Activated CD4-positive, alpha-beta T cell treated with anti-CD3 and anti-CD28 coated beads, Interleukin-2, amount 10 ng/mL, durations not matched to agents 7 days and 5 days (primary cell): ENCODE measurements at regions not wholly inside any gene's neighbourhood (a gene's known extent, or its start where the extent isn't known, plus 50 kb on each side); places are given as distances from the start of the nearest gene placed in this dataset.

ENCODE experiments used
- CTCF ChIA-PET: fragments of 350-600 bp; sonication (Branson Sonifier 250); formaldehyde crosslinking; loops from one replicate; lab custom pipeline; 2021; ENCODE audit warnings: antibody characterized with exemption; lab: Charles Lee
- POLR2A ChIA-PET: fragments of 350-600 bp; sonication (Branson Sonifier 250); formaldehyde crosslinking; loops from one replicate; lab custom pipeline; 2021; ENCODE audit warnings: antibody characterized with exemption; lab: Charles Lee
- DNase-seq: peaks from one replicate; pipeline ENCODE4 v3.0.0-alpha.2; 2020
- H3K27ac Mint-ChIP-seq: one replicate; pipeline ENCODE4 v1.8.0; 2021; ENCODE audit warnings: mild to moderate bottlenecking, moderate library complexity, mixed read lengths
- H3K27me3 Mint-ChIP-seq: one replicate; pipeline ENCODE4 v1.8.0; 2021; ENCODE audit warnings: mixed read lengths
- H3K36me3 Mint-ChIP-seq: one replicate; pipeline ENCODE4 v1.8.0; 2021; ENCODE audit warnings: low read depth, mixed read lengths
- H3K4me1 Mint-ChIP-seq: one replicate; pipeline ENCODE4 v1.8.0; 2021; ENCODE audit warnings: mixed read lengths
- H3K4me3 Mint-ChIP-seq: one replicate; pipeline ENCODE4 v1.8.0; 2021; ENCODE audit warnings: mild to moderate bottlenecking, moderate library complexity, mixed read lengths
- H3K9me3 Mint-ChIP-seq: one replicate; pipeline ENCODE4 v1.8.0; 2021; ENCODE audit warnings: mixed read lengths

- Mint-ChIP-seq H3K4me3 (no peak overlapping the region), H3K9me3 (no peaks in the 10 kb centered on the region), H3K27me3 (peaks cover 2% of the 10 kb centered on the region), H3K36me3 (no peaks in the 10 kb centered on the region), H3K4me1 (peaks cover 2% of the 10 kb centered on the region), H3K27ac (no peak overlapping the region)
- ChIA-PET POLR2A (no interaction called here), CTCF (no interaction called here)
- no peak for DNase-seq
Observed at GRCh38 chr6:56753811-56754210, 111.1 kb upstream of the DST start.

DNA sequence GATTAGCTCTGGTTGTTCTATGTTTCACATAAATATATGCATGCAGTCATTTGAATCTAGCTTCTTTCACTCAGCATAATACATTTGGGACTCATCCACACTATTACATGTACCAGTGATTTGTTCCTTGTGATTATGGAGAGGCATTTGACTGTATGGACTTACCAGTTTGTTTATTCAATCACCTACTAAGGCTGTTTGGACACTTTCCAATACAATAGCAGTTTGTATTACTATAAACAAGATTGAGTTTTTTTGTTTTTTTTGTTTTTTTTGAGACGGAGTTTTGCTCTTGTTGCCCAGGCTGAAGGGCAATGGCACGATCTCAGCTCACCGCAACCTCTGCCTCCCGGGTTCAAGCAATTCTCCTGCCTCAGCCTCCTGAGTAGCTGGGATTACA, 109.8 kb upstream of the DST start:
- POLR2A ChIA-PET, result no interaction called here
- H3K27me3 Mint-ChIP-seq, result no peaks in the 10 kb centered on the region
- CTCF ChIA-PET, result interaction anchor here (1.2 kb wide), 1 partner anchor 9 kb away, joined by 3 read pairs; no protein-coding TSS in a partner anchor

DNA sequence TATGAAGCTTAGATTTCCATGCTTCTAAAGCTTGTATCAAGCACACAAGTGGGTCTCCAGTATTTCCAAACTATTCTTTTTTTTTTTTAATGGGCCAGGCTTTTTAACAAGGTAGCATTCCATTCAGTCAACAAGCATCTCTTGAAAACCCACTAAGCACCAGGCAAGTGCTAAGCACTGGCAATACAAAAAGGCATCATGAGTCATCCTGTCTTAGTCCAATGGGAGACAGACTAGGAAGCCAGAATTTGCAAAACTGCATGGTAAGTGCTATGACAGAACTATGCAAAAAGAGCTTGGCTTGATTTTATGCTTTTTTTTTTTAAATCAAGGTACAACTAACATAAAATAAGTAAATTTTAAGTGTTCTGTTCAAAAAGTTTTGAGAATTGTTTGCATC, 109.3 kb upstream of the DST start:
- Mint-ChIP-seq H3K4me1 (peaks cover 2% of the 10 kb centered on the region), H3K9me3 (no peaks in the 10 kb centered on the region), H3K27ac (no peak overlapping the region), H3K27me3 (no peaks in the 10 kb centered on the region), H3K4me3 (no peak overlapping the region), H3K36me3 (no peaks in the 10 kb centered on the region)
- POLR2A ChIA-PET, result no interaction called here
- DNase-seq, result no peak
- CTCF ChIA-PET, result interaction anchor here (0.6 to 1.2 kb wide), 5 partner anchors 10 to 1365 kb away, joined by 3 to 4 read pairs (median 3); no protein-coding TSS in a partner anchor

More for the DNA sequence above, 109.8 kb upstream of the DST start:
- Mint-ChIP-seq H3K4me1 (peaks cover 2% of the 10 kb centered on the region), H3K27ac (no peak overlapping the region), H3K4me3 (no peak overlapping the region), H3K36me3 (no peaks in the 10 kb centered on the region), H3K9me3 (no peaks in the 10 kb centered on the region)
- no peak for DNase-seq

DNA sequence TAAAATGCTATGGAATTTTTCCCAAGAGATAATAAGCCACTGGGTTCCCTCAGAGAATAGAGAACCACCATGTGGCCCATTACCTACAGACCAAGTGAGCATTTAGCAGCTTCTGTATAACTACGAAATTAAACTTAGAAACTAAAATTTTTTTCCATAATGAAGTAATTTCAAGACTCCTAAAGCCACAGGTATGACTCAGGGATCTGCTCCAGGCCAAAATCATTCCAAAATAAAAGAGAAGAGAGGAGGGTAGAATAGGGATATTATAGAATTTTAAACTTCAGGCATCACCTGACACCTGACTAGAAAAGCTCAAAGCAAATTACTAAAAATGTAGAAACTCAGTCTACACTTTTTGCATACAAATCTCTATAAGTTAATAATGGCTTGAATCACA, 108.9 kb upstream of the DST start:
- POLR2A ChIA-PET, result no interaction called here
- no peaks in the 10 kb centered on the region for H3K9me3 Mint-ChIP-seq
- H3K27ac Mint-ChIP-seq, result no peak overlapping the region
- peaks cover 2% of the 10 kb centered on the region for H3K4me1 Mint-ChIP-seq
- no peak for DNase-seq
- H3K4me3 Mint-ChIP-seq, result no peak overlapping the region
- H3K36me3 Mint-ChIP-seq, result no peaks in the 10 kb centered on the region
- peaks cover 3% of the 10 kb centered on the region for H3K27me3 Mint-ChIP-seq
- CTCF ChIA-PET, result interaction anchor here (0.6 to 1.4 kb wide), 6 partner anchors 10 to 1365 kb away, joined by 3 to 4 read pairs (median 3); no protein-coding TSS in a partner anchor

GRCh38 chr6:56750686-56751085, 108.0 kb upstream of the DST start:
- Mint-ChIP-seq H3K27ac (no peak overlapping the region), H3K4me3 (no peak overlapping the region), H3K9me3 (no peaks in the 10 kb centered on the region), H3K36me3 (no peaks in the 10 kb centered on the region), H3K4me1 (peaks cover 2% of the 10 kb centered on the region), H3K27me3 (peaks cover 3% of the 10 kb centered on the region)
- DNase-seq, result no peak
- POLR2A ChIA-PET, result no interaction called here
- CTCF ChIA-PET, result interaction anchor here (1.4 kb wide), 1 partner anchor 11 kb away, joined by 3 read pairs; no protein-coding TSS in a partner anchor

DNA sequence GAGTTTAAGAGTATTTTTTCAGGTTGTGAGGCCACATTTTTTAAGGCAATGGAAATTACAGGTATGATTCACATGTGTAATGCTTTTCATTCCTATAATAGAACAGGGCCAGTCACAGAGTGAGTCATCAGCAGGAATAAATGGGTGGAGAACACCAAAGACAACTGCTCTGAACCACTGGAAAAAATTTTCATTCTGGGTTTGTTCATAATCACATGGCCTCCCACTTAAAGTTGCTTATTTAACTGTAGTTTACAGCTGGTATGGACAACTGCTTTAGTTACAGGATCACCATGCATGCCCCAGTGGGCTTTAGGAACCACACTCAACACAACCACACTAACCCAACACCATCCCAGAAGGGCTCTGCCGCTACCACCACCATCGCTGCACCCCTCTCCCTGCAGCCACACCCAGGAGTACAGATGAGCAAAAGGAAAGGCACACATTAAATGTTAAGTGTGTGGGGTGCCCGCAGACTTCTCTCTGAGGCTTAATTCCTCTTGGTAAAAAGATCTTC, 107.0 kb upstream of the DST start:
- Mint-ChIP-seq H3K36me3 (no peaks in the 10 kb centered on the region), H3K4me3 (no peak overlapping the region), H3K9me3 (no peaks in the 10 kb centered on the region), H3K27ac (no peak overlapping the region), H3K4me1 (peaks cover 2% of the 10 kb centered on the region), H3K27me3 (peaks cover 3% of the 10 kb centered on the region)
- DNase-seq, result no peak
- POLR2A ChIA-PET, result no interaction called here
- CTCF ChIA-PET, result no interaction called here

GRCh38 chr6:56746767-56747504, 104.2 kb upstream of the DST start:
- ChIA-PET POLR2A (no interaction called here), CTCF (no interaction called here)
- no peaks in the 10 kb centered on the region for H3K36me3 Mint-ChIP-seq
- H3K27ac Mint-ChIP-seq, result no peak overlapping the region
- H3K27me3 Mint-ChIP-seq, result peaks cover 13% of the 10 kb centered on the region
- H3K4me3 Mint-ChIP-seq, result no peak overlapping the region
- no peak for DNase-seq
- H3K9me3 Mint-ChIP-seq, result no peaks in the 10 kb centered on the region
- H3K4me1 Mint-ChIP-seq, result no peaks in the 10 kb centered on the region

- POLR2A ChIA-PET, result no interaction called here
- CTCF ChIA-PET, result no interaction called here
- Mint-ChIP-seq H3K9me3 (no peaks in the 10 kb centered on the region), H3K36me3 (no peaks in the 10 kb centered on the region), H3K4me1 (no peaks in the 10 kb centered on the region), H3K27me3 (peaks cover 13% of the 10 kb centered on the region), H3K4me3 (no peak overlapping the region), H3K27ac (no peak overlapping the region)
- DNase-seq, result no peak
Observed at GRCh38 chr6:56745971-56746370, 103.3 kb upstream of the DST start.

GRCh38 chr6:56745081-56745480, 102.4 kb upstream of the DST start:
- Mint-ChIP-seq H3K27ac (no peak overlapping the region), H3K4me3 (no peak overlapping the region), H3K4me1 (no peaks in the 10 kb centered on the region), H3K27me3 (peaks cover 13% of the 10 kb centered on the region), H3K9me3 (no peaks in the 10 kb centered on the region), H3K36me3 (no peaks in the 10 kb centered on the region)
- ChIA-PET CTCF (no interaction called here), POLR2A (no interaction called here)
- no peak for DNase-seq

DNA sequence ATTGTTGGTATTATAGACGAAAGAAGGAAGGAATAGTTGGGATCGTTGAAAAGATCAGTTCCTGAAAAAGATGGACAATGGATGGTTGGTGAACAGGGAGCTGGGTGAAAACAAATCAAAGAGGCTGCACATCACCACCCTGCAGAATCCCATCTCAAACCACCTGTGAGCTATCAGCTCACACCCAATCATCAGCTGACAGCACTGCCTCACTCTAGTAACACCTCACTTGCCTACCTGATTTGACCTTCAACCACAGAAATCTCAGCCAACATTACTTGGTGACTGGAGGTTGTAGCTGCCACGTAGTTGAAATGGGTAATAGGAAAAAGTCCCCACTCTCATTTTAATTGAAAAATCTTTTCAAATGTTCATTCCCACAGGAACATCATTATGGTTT, 101.8 kb upstream of the DST start:
- no peak for DNase-seq
- ChIA-PET POLR2A (no interaction called here), CTCF (interaction anchor here (0.6 to 0.7 kb wide), 2 partner anchors 13 to 273 kb away, joined by 3 to 4 read pairs; no protein-coding TSS in a partner anchor)
- Mint-ChIP-seq H3K4me3 (no peak overlapping the region), H3K27me3 (peaks cover 13% of the 10 kb centered on the region), H3K9me3 (no peaks in the 10 kb centered on the region), H3K4me1 (no peaks in the 10 kb centered on the region), H3K27ac (no peak overlapping the region), H3K36me3 (no peaks in the 10 kb centered on the region)

GRCh38 chr6:56742122-56742791, 99.6 kb upstream of the DST start:
- no peak for DNase-seq
- ChIA-PET POLR2A (no interaction called here), CTCF (no interaction called here)
- Mint-ChIP-seq H3K27ac (no peak overlapping the region), H3K9me3 (no peaks in the 10 kb centered on the region), H3K4me3 (no peak overlapping the region), H3K27me3 (peaks cover 13% of the 10 kb centered on the region), H3K4me1 (no peaks in the 10 kb centered on the region), H3K36me3 (no peaks in the 10 kb centered on the region)

DNA sequence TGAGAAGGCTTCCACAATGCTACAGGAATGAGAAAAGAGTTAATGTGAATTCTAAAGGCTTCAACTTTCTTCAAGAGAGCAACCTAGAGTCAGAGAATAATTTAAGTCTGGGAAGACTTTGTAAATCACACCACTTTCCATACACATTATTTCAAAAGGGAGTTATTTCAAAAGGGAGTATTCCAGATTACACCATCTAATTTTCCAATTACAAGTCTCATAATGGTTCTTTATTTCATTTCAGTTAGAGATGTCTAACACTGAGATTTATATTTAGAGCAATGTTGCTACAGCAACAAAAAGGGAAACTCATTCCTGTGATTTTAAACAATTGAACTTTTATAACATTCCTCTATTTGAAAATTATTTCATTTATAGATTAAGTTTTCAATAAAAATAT, 98.8 kb upstream of the DST start:
- Mint-ChIP-seq H3K27ac (no peak overlapping the region), H3K4me1 (no peaks in the 10 kb centered on the region), H3K36me3 (no peaks in the 10 kb centered on the region), H3K27me3 (peaks cover 11% of the 10 kb centered on the region), H3K9me3 (no peaks in the 10 kb centered on the region), H3K4me3 (no peak overlapping the region)
- ChIA-PET CTCF (no interaction called here), POLR2A (no interaction called here)
- no peak for DNase-seq
